GM21528 (cell line): ENCODE measurements at regions not wholly inside any gene's neighbourhood (a gene's known extent, or its start where the extent isn't known, plus 50 kb on each side); places are given as distances from the start of the nearest gene placed in this dataset.

Experiments
- ATAC-seq: cut with Tn5 transposase; IDR thresholded peaks from one replicate; pipeline ENCODE4 v1.9.1; 2021; ENCODE audit warnings: mild to moderate bottlenecking, moderate library complexity; ENCODE audit not compliant: unreplicated experiment, low FRiP score

- no peak for ATAC-seq
These were observed 503.8 kb upstream of the B3GAT1 start for GRCh38 chr11:134915881-134916280.

- no peak for ATAC-seq
These were observed 503.2 kb upstream of the B3GAT1 start for GRCh38 chr11:134915212-134915611.

- no peak for ATAC-seq
These were observed 502.1 kb upstream of the B3GAT1 start for GRCh38 chr11:134913999-134914590.

GRCh38 chr11:134913391-134913790 lies 501.3 kb upstream of the B3GAT1 start:
- ATAC-seq, result no peak

- ATAC-seq, result no peak
These were observed 499.6 kb upstream of the B3GAT1 start for GRCh38 chr11:134911514-134912180.

- no peak for ATAC-seq
These were observed 496.5 kb upstream of the B3GAT1 start for GRCh38 chr11:134908583-134908982.

- ATAC-seq, result no peak
These were observed 495.6 kb upstream of the B3GAT1 start for GRCh38 chr11:134907636-134908035.

GRCh38 chr11:134906356-134906955 lies 494.4 kb upstream of the B3GAT1 start:
- ATAC-seq, result no peak

- ATAC-seq, result no peak
These were observed 493.9 kb upstream of the B3GAT1 start for GRCh38 chr11:134905928-134906327.

- ATAC-seq, result no peak
These were observed 493.5 kb upstream of the B3GAT1 start for GRCh38 chr11:134905517-134905916.

GRCh38 chr11:134904103-134904790 lies 492.2 kb upstream of the B3GAT1 start:
- no peak for ATAC-seq

GRCh38 chr11:134901955-134902918 lies 490.2 kb upstream of the B3GAT1 start:
- no peak for ATAC-seq

- no peak for ATAC-seq
These were observed 489.5 kb upstream of the B3GAT1 start for GRCh38 chr11:134901542-134901941.

- no peak for ATAC-seq
These were observed 482.0 kb upstream of the B3GAT1 start for GRCh38 chr11:134893810-134894685.

- ATAC-seq, result no peak
These were observed 478.4 kb upstream of the B3GAT1 start for GRCh38 chr11:134890446-134890845.

- no peak for ATAC-seq
These were observed 477.8 kb upstream of the B3GAT1 start for GRCh38 chr11:134889832-134890231.

- no peak for ATAC-seq
These were observed 476.8 kb upstream of the B3GAT1 start for GRCh38 chr11:134888821-134889220.

- no peak for ATAC-seq
These were observed 475.9 kb upstream of the B3GAT1 start for GRCh38 chr11:134887896-134888295.

- no peak for ATAC-seq
These were observed 471.4 kb upstream of the B3GAT1 start for GRCh38 chr11:134883484-134883883.
